ENCODE measurements at regions not wholly inside any gene's neighbourhood (a gene's known extent, or its start where the extent isn't known, plus 50 kb on each side); places are given as distances from the start of the nearest gene placed in this dataset.

- in situ Hi-C loops (cut with HindIII; ENCODE audit: low pct_unique_long_range_greater_than_20kb, low sequenced_read_pairs) (no loop called here), intact Hi-C loops (cut with micrococcal nuclease; ENCODE audit: unreplicated experiment) (no loop called here)
- TF ChIP-seq SIN3A (IDR thresholded peaks at IDR 0.05; ENCODE audit: borderline replicate concordance, insufficient read depth, low read depth, low read length) (no peak), POLR2AphosphoS5 (IDR thresholded peaks at IDR 0.05; ENCODE audit: low read depth, low read length) (no peak), CTCF (IDR thresholded peaks at IDR 0.05) (no peak), REST (IDR thresholded peaks at IDR 0.05; ENCODE audit: insufficient read depth in 1 of 2, low read depth in 2 of 2, low read length in 1 of 2) (no peak), TCF7L2 (IDR thresholded peaks at IDR 0.05; ENCODE audit: low read depth, low read length) (no peak)
- DNase-seq (ENCODE audit: low read depth, low spot score): no peak
- ChIA-PET POLR2A (no interaction called here), CTCF (no interaction called here)
- no peaks in the 10 kb centered on the region for H3K4me1 ChIP-seq (ENCODE audit: control insufficient read depth, insufficient read depth, low read length)
- no peak for ATAC-seq
- no peaks in the 10 kb centered on the region for H3K36me3 ChIP-seq (ENCODE audit: control insufficient read depth, insufficient read depth, low read length)
- H3K9me3 ChIP-seq (ENCODE audit: control insufficient read depth, insufficient read depth, low read depth, low read length): no peaks in the 10 kb centered on the region
- H3K27me3 ChIP-seq (ENCODE audit: control insufficient read depth, insufficient read depth, low read length): no peaks in the 10 kb centered on the region
- H3K4me3 ChIP-seq (ENCODE audit: low read depth in 2 of 2, low read length in 2 of 2): no peak overlapping the region
- no peak overlapping the region for H3K27ac ChIP-seq (ENCODE audit: low read length)
- BruUV-seq (replicated peaks): no TSS peak
Measured at GRCh38 chr9:13769641-13770040, 490.1 kb upstream of the MPDZ start.

- TF ChIP-seq REST (IDR thresholded peaks at IDR 0.05; ENCODE audit: insufficient read depth in 1 of 2, low read depth in 2 of 2, low read length in 1 of 2) (no peak), POLR2AphosphoS5 (IDR thresholded peaks at IDR 0.05; ENCODE audit: low read depth, low read length) (no peak), CTCF (IDR thresholded peaks at IDR 0.05) (no peak), SIN3A (IDR thresholded peaks at IDR 0.05; ENCODE audit: borderline replicate concordance, insufficient read depth, low read depth, low read length) (no peak), TCF7L2 (IDR thresholded peaks at IDR 0.05; ENCODE audit: low read depth, low read length) (no peak)
- DNase-seq (ENCODE audit: low read depth, low spot score) (no peak), ATAC-seq (no peak)
- no peaks in the 10 kb centered on the region for H3K36me3 ChIP-seq (ENCODE audit: control insufficient read depth, insufficient read depth, low read length)
- BruUV-seq (replicated peaks): no TSS peak
- no peak overlapping the region for H3K27ac ChIP-seq (ENCODE audit: low read length)
- in situ Hi-C loops (cut with HindIII; ENCODE audit: low pct_unique_long_range_greater_than_20kb, low sequenced_read_pairs) (no loop called here), intact Hi-C loops (cut with micrococcal nuclease; ENCODE audit: unreplicated experiment) (no loop called here)
- H3K9me3 ChIP-seq (ENCODE audit: control insufficient read depth, insufficient read depth, low read depth, low read length): no peaks in the 10 kb centered on the region
- no peak overlapping the region for H3K4me3 ChIP-seq (ENCODE audit: low read depth in 2 of 2, low read length in 2 of 2)
- H3K4me1 ChIP-seq (ENCODE audit: control insufficient read depth, insufficient read depth, low read length): no peaks in the 10 kb centered on the region
- H3K27me3 ChIP-seq (ENCODE audit: control insufficient read depth, insufficient read depth, low read length): no peaks in the 10 kb centered on the region
- POLR2A ChIA-PET: no interaction called here
- CTCF ChIA-PET: no interaction called here
Measured at GRCh38 chr9:13769006-13769405, 489.5 kb upstream of the MPDZ start.
